GM12878 (cell line): ENCODE measurements at regions not wholly inside any gene's neighbourhood (a gene's known extent, or its start where the extent isn't known, plus 50 kb on each side); places are given as distances from the start of the nearest gene placed in this dataset.
A peak's percentile ranks its signal among the peaks of the same experiment; 100 is the strongest.

Experiments
- ATAC-seq: fragments of 200-7000 bp; cut with Tn5 transposase; 3 replicates; pipeline ENCODE4 v1.9.1; 2020; ENCODE audit warnings: mild to moderate bottlenecking, moderate library complexity
- BruUV-seq: library from RNA; stranded (reverse); fragments of 400-500 nt; replicated peaks from 2 replicates; lab custom pipeline; 2021; lab: Mats Ljungman, UMichigan
- CTCF ChIA-PET: fragments of 300-600 bp; sonication (Branson Sonifier 250); formaldehyde crosslinking; extraction: SDS; loops from one replicate; lab custom pipeline; 2021; ENCODE audit warnings: inconsistent platforms; lab: Yijun Ruan, JAX
- POLR2A ChIA-PET: fragments of 350-600 bp; formaldehyde crosslinking; extraction: SDS; loops from one replicate; lab custom pipeline; 2021; ENCODE audit warnings: inconsistent platforms; lab: Charles Lee
- RAD21 ChIA-PET: fragments of 300-600 bp; sonication (Branson Sonifier 250); formaldehyde crosslinking; loops from one replicate; lab custom pipeline; 2023; ENCODE audit warnings: antibody characterized with exemption; ENCODE audit not compliant: unreplicated experiment; lab: Charles Lee
- SMC1A ChIA-PET: fragments of 300-600 bp; sonication (Branson Sonifier 250); formaldehyde crosslinking; loops from one replicate; lab custom pipeline; 2023; ENCODE audit not compliant: unreplicated experiment, uncharacterized antibody; lab: Charles Lee
- DNase-seq: peaks from one replicate; pipeline ENCODE4 v3.0.0-alpha.2; 2011; ENCODE audit warnings: low read depth, low spot score
- FAIRE-seq: peaks from 3 replicates; lab custom pipeline; 2011; peaks lifted over from hg19 to GRCh38; lab: Jason Lieb, UNC
- H2AFZ ChIP-seq: 2 replicates; pipeline ENCODE4 v1.6.0; 2011; ENCODE audit warnings: low read depth, low read length, control low read depth; ENCODE audit not compliant: control insufficient read depth
- H3K27ac ChIP-seq: 2 replicates; pipeline ENCODE4 v1.5.1; 2011; ENCODE audit warnings: control low read depth; ENCODE audit not compliant: control insufficient read depth, insufficient read depth
- H3K27me3 ChIP-seq, 2 experiments: replicated peaks in 1 of 2; 2 replicates each; pipeline versions ENCODE4 v1.6.0 to v1.6.1; 2011; ENCODE audit warnings: low read length in 1 of 2; ENCODE audit not compliant: control insufficient read depth in 2 of 2, insufficient read depth in 2 of 2
- H3K36me3 ChIP-seq, 2 experiments: 2 replicates each; pipeline ENCODE4 v1.5.1; 2011; ENCODE audit warnings: low read length in 1 of 2; ENCODE audit not compliant: control insufficient read depth in 2 of 2, insufficient read depth in 2 of 2
- H3K4me1 ChIP-seq: 2 replicates; pipeline ENCODE4 v1.6.1; 2011; ENCODE audit warnings: mild to moderate bottlenecking, low read length, moderate library complexity, mixed read lengths; ENCODE audit not compliant: control insufficient read depth, insufficient read depth
- H3K4me2 ChIP-seq: 2 replicates; pipeline ENCODE4 v1.6.0; 2011; ENCODE audit warnings: control low read depth; ENCODE audit not compliant: control insufficient read depth, insufficient read depth
- H3K4me3 ChIP-seq: fragments of 200-600 bp; sonication (generic); 2 replicates; pipeline ENCODE4 v1.5.1; 2016
- H3K79me2 ChIP-seq: 2 replicates; pipeline ENCODE4 v1.6.0; 2011; ENCODE audit warnings: low read length; ENCODE audit not compliant: control insufficient read depth, insufficient read depth
- H3K9ac ChIP-seq: 2 replicates; pipeline ENCODE4 v1.8.0; 2011; ENCODE audit warnings: low read length, control low read depth, mixed read lengths; ENCODE audit not compliant: control insufficient read depth, insufficient read depth
- H3K9me3 ChIP-seq: replicated peaks from 3 replicates; pipeline ENCODE4 v1.5.1; 2011; ENCODE audit warnings: mild to moderate bottlenecking, low read length; ENCODE audit not compliant: control insufficient read depth, insufficient read depth
- H4K20me1 ChIP-seq: 2 replicates; pipeline ENCODE4 v1.6.0; 2011; ENCODE audit not compliant: control insufficient read depth, insufficient read depth
- BHLHE40 ChIP-seq, 2 experiments: fragments of 450-650 bp in 1 of 2; IDR thresholded peaks; 2 replicates each; pipeline ENCODE4 v1.6.1; 2011 to 2017; ENCODE audit warnings: low read depth in 2 of 2, borderline replicate concordance in 1 of 2, improper control_type of control experiment in 1 of 2, low read length in 1 of 2, mild to moderate bottlenecking in 1 of 2
- FOXK2 ChIP-seq: fragments of 450-650 bp; IDR thresholded peaks from 2 replicates; pipeline ENCODE4 v1.6.1; 2017; ENCODE audit warnings: mild to moderate bottlenecking, moderate library complexity
- HCFC1 ChIP-seq: fragments of 150-350 bp; IDR thresholded peaks from 2 replicates; pipeline ENCODE4 v1.6.1; 2014; ENCODE audit warnings: low read length
- JUND ChIP-seq: IDR thresholded peaks from 2 replicates; pipeline ENCODE4 v1.6.1; 2012; ENCODE audit warnings: low read depth, mild to moderate bottlenecking, low read length, improper control_type of control experiment, moderate library complexity
- NFIC ChIP-seq: IDR thresholded peaks from 2 replicates; pipeline ENCODE4 v1.6.1; 2012; ENCODE audit warnings: low read depth, mild to moderate bottlenecking, inconsistent platforms, low read length, moderate library complexity
- NRF1 ChIP-seq: conservative IDR thresholded peaks from 2 replicates; pipeline ENCODE4 v1.6.1; 2011; ENCODE audit warnings: mild to moderate bottlenecking, low read depth, low read length, improper control_type of control experiment
- PAX5 ChIP-seq: IDR thresholded peaks from 2 replicates; pipeline ENCODE4 v1.6.1; 2011; ENCODE audit warnings: low read depth, low read length, borderline replicate concordance
- PML ChIP-seq: IDR thresholded peaks from 2 replicates; pipeline ENCODE4 v1.6.1; 2012; ENCODE audit warnings: low read length, inconsistent platforms
- RAD51 ChIP-seq: fragments of 450-650 bp; IDR thresholded peaks from 2 replicates; pipeline ENCODE4 v1.6.1; 2016; ENCODE audit warnings: moderate library complexity, mild to moderate bottlenecking, inconsistent platforms
- RUNX3 ChIP-seq: IDR thresholded peaks from 2 replicates; pipeline ENCODE4 v1.6.1; 2012; ENCODE audit warnings: low read length, inconsistent platforms
- SMC3 ChIP-seq: IDR thresholded peaks from 2 replicates; pipeline ENCODE4 v1.6.1; 2011; ENCODE audit warnings: low read length, improper control_type of control experiment, borderline replicate concordance
- SP1 ChIP-seq: IDR thresholded peaks from one replicate; pipeline ENCODE4 v1.6.1; 2011; ENCODE audit warnings: low read depth, low read length
- SPI1 ChIP-seq: IDR thresholded peaks from 2 replicates; pipeline ENCODE4 v1.6.1; 2011; ENCODE audit warnings: low read depth, mild to moderate bottlenecking, low read length, moderate library complexity, borderline replicate concordance; ENCODE audit not compliant: insufficient read depth
- TCF3 ChIP-seq: IDR thresholded peaks from 2 replicates; pipeline ENCODE4 v1.6.1; 2012; ENCODE audit warnings: low read depth, mild to moderate bottlenecking, low read length, borderline replicate concordance; ENCODE audit not compliant: insufficient read depth
- YY1 ChIP-seq: IDR thresholded peaks from 2 replicates; pipeline ENCODE4 v1.6.1; 2011; ENCODE audit warnings: low read depth, mild to moderate bottlenecking, low read length
- WGBS: methylation state at CpG from one replicate; pipeline ENCODE4 v1.1.6; 2016; ENCODE audit warnings: low lambda C conversion rate; ENCODE audit not compliant: insufficient replicate concordance, insufficient coverage; ENCODE audit errors: missing lambda C conversion rate; 5-methylcytosine and 5-hydroxymethylcytosine counted together
- in situ Hi-C: fragments of 300-500 bp; cut with MboI; formaldehyde crosslinking; loops from 9 replicates; pipeline ENCODE4 v1.14.3; 2018; ENCODE audit warnings: mixed read lengths
- intact Hi-C: fragments of 100-400 bp; cut with micrococcal nuclease; formaldehyde crosslinking; loops from one replicate; pipeline ENCODE4 v1.14.2; 2022; ENCODE audit not compliant: unreplicated experiment
- TF ChIP-seq, protein P1 (sequence below): fragments of 450-650 bp; IDR thresholded peaks from 2 replicates; pipeline ENCODE4 v1.6.1; 2018; ENCODE audit warnings: mild to moderate bottlenecking, low read depth, moderate library complexity; ENCODE audit not compliant: partially characterized antibody

DNA sequence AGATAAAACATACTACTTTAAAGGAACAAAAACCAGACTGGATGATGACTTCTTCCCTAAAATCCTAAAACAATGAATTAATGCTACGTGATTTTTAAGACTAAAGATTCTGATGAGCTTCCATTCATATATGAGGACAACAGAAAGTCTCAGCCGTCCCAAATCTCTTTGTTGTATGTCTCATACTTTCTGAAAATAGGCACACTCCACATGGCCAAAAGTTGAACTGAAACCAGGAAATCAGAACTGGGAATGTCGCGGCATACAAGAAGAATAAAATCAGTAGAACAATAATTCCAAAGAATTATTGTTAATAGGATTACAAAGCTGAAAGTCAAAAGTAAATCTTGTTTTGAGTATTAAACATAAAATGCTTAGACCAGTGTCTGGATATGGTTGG lies 195.4 kb upstream of the GHITM start:
- Histone ChIP-seq H3K9me3 (no peaks in the 10 kb centered on the region), H3K4me3 (no peak overlapping the region), H3K4me2 (no peak overlapping the region), H3K79me2 (no peaks in the 10 kb centered on the region), H2AFZ (no peak overlapping the region), H3K27me3 (no peaks in the 10 kb centered on the region; a peak in 1 of 4 replicates), H3K36me3 (no peaks in the 10 kb centered on the region), H3K9ac (no peak overlapping the region), H3K27ac (no peak overlapping the region), H4K20me1 (no peaks in the 10 kb centered on the region), H3K4me1 (peaks cover 7% of the 10 kb centered on the region)
- TF ChIP-seq SPI1, result peak; percentile 22; the same call in 1 of the 2 replicates
- TF ChIP-seq YY1, result no peak
- 0 out of 2 replicates have a peak, but pooled peaks have one; percentile 16 for TF ChIP-seq NFIC
- TF ChIP-seq BHLHE40 (IDR thresholded peaks at IDR 0.05; ENCODE audit: borderline replicate concordance in 1 of 2, low read depth in 2 of 2, low read length in 1 of 2), result no peak
- FAIRE-seq, result no peak
- 30% methylated on average over 4 of the region's 4 CpGs for WGBS
- ChIA-PET POLR2A (interaction anchor here (0.6 kb wide), 1 partner anchor 34 kb away, joined by 4 read pairs; no protein-coding TSS in a partner anchor), CTCF (no interaction called here), SMC1A (no interaction called here), RAD21 (no interaction called here)
- no peak for DNase-seq
- in situ Hi-C loops, result no loop called here
- intact Hi-C loops, result no loop called here
- ATAC-seq, result no peak
- BruUV-seq, result no TSS peak

DNA sequence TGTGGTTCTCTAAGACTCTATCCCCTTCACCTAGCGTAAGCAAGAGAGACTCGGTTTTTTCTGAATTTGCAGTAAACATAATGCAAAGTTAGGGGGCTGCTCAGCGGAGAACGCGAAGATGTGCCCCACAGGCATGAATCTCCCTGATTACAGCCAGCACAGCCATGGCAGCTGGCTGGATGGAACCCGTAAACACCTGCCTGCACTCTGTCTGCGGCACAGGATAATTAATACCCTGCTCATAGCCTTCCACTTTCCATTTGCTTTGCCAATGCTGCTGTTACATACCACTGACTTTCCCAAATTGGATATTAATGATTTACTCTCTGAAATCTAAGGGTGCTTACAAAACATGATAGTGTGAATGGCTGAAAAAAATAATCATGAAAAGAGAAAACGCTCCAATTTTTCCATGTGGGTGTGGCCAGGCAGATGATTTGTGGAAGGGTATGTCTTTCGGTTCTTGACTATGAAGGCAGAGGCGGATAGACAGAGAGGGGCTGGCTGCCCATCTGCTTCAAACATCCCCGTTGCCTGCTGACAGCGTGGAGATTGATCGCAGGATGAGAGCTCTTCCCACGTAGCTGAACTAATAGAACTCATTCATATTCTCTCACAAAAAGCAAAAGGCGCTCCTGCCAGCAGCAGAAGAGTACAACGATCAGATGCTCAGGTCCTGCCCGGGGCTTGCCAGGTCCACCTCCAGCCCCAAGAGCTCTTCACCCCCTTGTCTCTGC lies 193.2 kb upstream of the GHITM start:
- no TSS peak for BruUV-seq
- SMC1A ChIA-PET, result no interaction called here
- no peak for ATAC-seq
- CTCF ChIA-PET, result no interaction called here
- no peak for DNase-seq
- no peak overlapping the region for H3K4me2 ChIP-seq
- POLR2A ChIA-PET, result interaction anchor here (0.5 to 1.2 kb wide), 2 partner anchors 8 to 89 kb away, joined by 3 to 4 read pairs; no protein-coding TSS in a partner anchor
- H2AFZ ChIP-seq, result no peak overlapping the region
- no peaks in the 10 kb centered on the region for H3K9me3 ChIP-seq
- no peaks in the 10 kb centered on the region for H4K20me1 ChIP-seq
- WGBS, result 56% methylated on average over 17 of the region's 17 CpGs
- no peak overlapping the region for H3K9ac ChIP-seq
- H3K4me1 ChIP-seq, result peaks cover 7% of the 10 kb centered on the region
- H3K27ac ChIP-seq, result no peak overlapping the region
- in situ Hi-C loops (no loop called here), intact Hi-C loops (no loop called here)
- no peak overlapping the region for H3K4me3 ChIP-seq
- H3K27me3 ChIP-seq, result no peaks in the 10 kb centered on the region; a peak in 1 of 4 replicates
- H3K79me2 ChIP-seq, result no peaks in the 10 kb centered on the region
- FAIRE-seq, result no peak
- RAD21 ChIA-PET, result no interaction called here
- H3K36me3 ChIP-seq, result no peaks in the 10 kb centered on the region
- TF ChIP-seq RAD51 (no peak), RUNX3 (no peak), NFIC (no peak), TCF3 (no peak), SP1 (no peak), BHLHE40 (IDR thresholded peaks at IDR 0.05; ENCODE audit: borderline replicate concordance in 1 of 2, low read depth in 2 of 2, low read length in 1 of 2) (no peak), FOXK2 (no peak), HCFC1 (no peak), JUND (no peak), NRF1 (no peak), SMC3 (no peak), PAX5 (no peak), PML (no peak)
- TF ChIP-seq, protein P1, sequence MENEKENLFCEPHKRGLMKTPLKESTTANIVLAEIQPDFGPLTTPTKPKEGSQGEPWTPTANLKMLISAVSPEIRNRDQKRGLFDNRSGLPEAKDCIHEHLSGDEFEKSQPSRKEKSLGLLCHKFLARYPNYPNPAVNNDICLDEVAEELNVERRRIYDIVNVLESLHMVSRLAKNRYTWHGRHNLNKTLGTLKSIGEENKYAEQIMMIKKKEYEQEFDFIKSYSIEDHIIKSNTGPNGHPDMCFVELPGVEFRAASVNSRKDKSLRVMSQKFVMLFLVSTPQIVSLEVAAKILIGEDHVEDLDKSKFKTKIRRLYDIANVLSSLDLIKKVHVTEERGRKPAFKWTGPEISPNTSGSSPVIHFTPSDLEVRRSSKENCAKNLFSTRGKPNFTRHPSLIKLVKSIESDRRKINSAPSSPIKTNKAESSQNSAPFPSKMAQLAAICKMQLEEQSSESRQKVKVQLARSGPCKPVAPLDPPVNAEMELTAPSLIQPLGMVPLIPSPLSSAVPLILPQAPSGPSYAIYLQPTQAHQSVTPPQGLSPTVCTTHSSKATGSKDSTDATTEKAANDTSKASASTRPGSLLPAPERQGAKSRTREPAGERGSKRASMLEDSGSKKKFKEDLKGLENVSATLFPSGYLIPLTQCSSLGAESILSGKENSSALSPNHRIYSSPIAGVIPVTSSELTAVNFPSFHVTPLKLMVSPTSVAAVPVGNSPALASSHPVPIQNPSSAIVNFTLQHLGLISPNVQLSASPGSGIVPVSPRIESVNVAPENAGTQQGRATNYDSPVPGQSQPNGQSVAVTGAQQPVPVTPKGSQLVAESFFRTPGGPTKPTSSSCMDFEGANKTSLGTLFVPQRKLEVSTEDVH, result no peak
